ENCODE measurements at regions not wholly inside any gene's neighbourhood (a gene's known extent, or its start where the extent isn't known, plus 50 kb on each side); places are given as distances from the start of the nearest gene placed in this dataset.

DNA sequence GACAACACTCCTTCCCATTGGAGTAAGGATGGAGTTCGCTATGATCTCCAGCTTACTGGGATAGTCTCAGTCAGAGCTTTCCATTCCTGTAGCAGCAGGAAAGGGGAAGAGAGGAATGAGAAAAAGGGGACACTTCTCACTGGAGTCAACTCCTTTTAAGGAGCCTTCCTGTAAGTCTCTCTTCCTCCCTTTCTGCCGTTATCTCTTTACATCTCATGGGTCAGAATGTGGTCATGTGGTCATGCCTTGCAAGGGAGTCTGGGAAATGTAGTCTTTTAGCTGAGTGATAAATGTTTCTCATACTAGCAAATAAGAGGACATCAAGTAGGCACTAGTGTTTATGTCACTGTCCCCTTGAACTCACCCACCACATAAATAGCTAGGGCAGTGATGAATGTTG lies 227.3 kb downstream of the HAPSTR1 start:
- H3K36me3 ChIP-seq: no peaks in the 10 kb centered on the region
- TF ChIP-seq, protein P1, sequence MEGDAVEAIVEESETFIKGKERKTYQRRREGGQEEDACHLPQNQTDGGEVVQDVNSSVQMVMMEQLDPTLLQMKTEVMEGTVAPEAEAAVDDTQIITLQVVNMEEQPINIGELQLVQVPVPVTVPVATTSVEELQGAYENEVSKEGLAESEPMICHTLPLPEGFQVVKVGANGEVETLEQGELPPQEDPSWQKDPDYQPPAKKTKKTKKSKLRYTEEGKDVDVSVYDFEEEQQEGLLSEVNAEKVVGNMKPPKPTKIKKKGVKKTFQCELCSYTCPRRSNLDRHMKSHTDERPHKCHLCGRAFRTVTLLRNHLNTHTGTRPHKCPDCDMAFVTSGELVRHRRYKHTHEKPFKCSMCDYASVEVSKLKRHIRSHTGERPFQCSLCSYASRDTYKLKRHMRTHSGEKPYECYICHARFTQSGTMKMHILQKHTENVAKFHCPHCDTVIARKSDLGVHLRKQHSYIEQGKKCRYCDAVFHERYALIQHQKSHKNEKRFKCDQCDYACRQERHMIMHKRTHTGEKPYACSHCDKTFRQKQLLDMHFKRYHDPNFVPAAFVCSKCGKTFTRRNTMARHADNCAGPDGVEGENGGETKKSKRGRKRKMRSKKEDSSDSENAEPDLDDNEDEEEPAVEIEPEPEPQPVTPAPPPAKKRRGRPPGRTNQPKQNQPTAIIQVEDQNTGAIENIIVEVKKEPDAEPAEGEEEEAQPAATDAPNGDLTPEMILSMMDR (IDR thresholded peaks at IDR 0.05): no peak
- H3K4me1 ChIP-seq: no peaks in the 10 kb centered on the region
- no peaks in the 10 kb centered on the region for H3K27me3 ChIP-seq
- no peak overlapping the region for H3K4me3 ChIP-seq
- H3K9me3 ChIP-seq: peaks cover 7% of the 10 kb centered on the region
- intact Hi-C loops (cut with DNase I): no loop called here
- no peak overlapping the region for H3K27ac ChIP-seq
- ATAC-seq: no peak
- no peak for DNase-seq

DNA sequence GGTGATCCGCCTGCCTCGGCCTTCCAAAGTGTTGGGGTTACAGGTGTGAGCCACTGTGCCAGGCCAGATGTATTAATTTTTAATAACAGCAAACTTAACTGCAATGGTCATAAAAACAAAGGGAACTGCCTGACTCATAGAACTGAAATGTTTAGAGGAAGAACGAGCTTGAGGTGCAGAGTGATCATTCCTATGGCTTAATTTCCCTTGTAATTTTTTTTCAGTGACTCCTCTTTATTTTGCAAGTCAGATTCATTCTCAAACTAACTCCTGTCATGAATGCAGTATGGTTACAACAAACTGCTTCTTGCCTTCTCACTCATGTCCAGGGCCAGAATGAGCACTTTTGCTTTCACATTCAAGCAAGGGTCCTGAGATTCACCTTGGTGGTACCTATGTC lies 231.3 kb downstream of the HAPSTR1 start:
- H3K27ac ChIP-seq: no peak overlapping the region
- H3K36me3 ChIP-seq: no peaks in the 10 kb centered on the region
- ATAC-seq: no peak
- no peaks in the 10 kb centered on the region for H3K27me3 ChIP-seq
- no peak for DNase-seq
- H3K4me1 ChIP-seq: no peaks in the 10 kb centered on the region
- intact Hi-C loops (cut with DNase I): no loop called here
- no peaks in the 10 kb centered on the region for H3K9me3 ChIP-seq
- H3K4me3 ChIP-seq: no peak overlapping the region
- TF ChIP-seq, protein P1 (IDR thresholded peaks at IDR 0.05): no peak

DNA sequence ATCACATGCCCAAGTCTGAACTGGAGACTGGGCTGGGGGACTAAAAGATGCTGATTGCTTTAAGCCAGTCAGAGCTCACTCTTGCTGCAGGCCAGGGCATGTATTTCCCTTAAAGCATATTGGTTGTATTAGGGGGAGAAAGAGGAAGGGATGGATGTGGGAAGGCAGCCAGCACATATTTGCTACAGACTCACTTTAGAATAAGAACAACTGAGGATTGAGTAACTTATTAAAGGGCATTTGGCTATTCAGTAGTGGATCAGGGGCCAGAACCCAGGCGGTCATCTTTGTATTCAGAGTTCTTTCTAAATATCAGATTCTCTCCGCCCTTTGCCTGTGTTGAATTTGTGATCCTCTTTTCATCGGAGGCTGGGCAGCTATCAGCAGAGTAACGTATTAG lies 231.7 kb downstream of the HAPSTR1 start:
- Histone ChIP-seq H3K27ac (no peak overlapping the region), H3K4me1 (no peaks in the 10 kb centered on the region), H3K9me3 (no peaks in the 10 kb centered on the region), H3K36me3 (no peaks in the 10 kb centered on the region), H3K4me3 (no peak overlapping the region), H3K27me3 (no peaks in the 10 kb centered on the region)
- intact Hi-C loops (cut with DNase I): no loop called here
- TF ChIP-seq, protein P1 (IDR thresholded peaks at IDR 0.05): no peak
- no peak for DNase-seq
- ATAC-seq: no peak

DNA sequence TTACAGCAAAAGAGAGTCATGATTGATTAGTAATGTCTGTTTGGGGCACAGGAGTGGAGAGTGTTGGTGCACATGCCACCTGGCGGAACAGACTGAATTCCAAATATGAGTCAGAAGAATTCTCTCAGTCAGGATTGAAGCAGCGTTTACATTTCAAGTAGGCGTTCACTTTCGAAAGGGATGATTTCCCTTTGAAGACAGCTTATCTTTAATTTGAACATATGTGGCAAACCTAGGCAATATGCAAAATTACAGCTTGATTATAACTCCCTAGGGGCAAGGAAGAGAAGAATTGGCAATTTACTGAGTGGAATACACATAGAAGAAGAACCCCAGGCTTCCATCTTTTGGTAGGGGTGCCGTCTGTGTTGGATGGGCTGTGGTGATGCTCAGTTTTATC lies 235.8 kb downstream of the HAPSTR1 start:
- Histone ChIP-seq H3K9me3 (no peaks in the 10 kb centered on the region), H3K27ac (no peak overlapping the region), H3K27me3 (no peaks in the 10 kb centered on the region), H3K4me3 (no peak overlapping the region), H3K36me3 (no peaks in the 10 kb centered on the region), H3K4me1 (no peaks in the 10 kb centered on the region)
- TF ChIP-seq, protein P1 (IDR thresholded peaks at IDR 0.05): no peak
- ATAC-seq (no peak), DNase-seq (no peak)
- intact Hi-C loops (cut with DNase I): no loop called here

DNA sequence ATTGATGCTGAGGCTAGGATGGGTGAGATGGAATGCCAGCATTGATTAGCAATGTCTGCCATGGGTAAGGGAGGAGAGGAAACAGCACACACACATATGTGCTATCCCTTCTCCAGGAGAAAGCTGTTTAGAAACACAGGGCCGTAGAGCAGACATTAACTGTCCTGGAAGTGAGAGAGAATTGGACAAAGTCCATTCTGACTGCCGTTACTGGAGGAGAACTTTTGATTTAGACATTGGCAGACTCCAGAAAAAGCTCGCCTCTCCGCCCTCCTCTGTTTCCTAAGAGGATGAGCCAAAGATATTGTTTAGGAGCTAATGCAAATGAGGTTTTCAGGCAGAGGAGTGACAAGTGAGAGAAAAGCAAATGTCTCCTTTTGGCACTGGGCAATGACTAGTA lies 237.0 kb downstream of the HAPSTR1 start:
- H3K27ac ChIP-seq: no peak overlapping the region
- intact Hi-C loops (cut with DNase I): no loop called here
- no peak for ATAC-seq
- no peaks in the 10 kb centered on the region for H3K4me1 ChIP-seq
- H3K36me3 ChIP-seq: no peaks in the 10 kb centered on the region
- no peak for DNase-seq
- H3K27me3 ChIP-seq: no peaks in the 10 kb centered on the region
- TF ChIP-seq, protein P1 (IDR thresholded peaks at IDR 0.05): no peak
- no peaks in the 10 kb centered on the region for H3K9me3 ChIP-seq
- H3K4me3 ChIP-seq: no peak overlapping the region

DNA sequence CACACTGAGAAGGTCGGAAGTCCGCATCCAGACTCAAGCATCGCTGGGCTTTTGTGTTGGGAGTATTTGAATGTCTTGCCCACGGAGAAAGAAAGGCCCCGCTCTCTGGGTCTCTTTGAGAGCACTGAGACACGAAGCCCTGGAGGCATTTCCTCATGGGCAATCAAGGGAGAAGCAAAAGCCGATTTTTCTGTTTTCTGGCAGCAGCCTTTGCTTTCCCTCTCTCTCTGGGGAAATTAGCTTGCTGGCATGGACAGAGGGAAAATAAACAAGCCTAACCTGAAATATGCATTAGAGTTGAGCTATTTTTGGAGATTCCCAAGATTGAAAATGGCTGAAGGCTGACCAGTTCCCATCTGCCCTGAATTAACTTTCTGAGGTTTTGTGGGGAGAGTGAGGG lies 238.7 kb downstream of the HAPSTR1 start:
- ATAC-seq (no peak), DNase-seq (no peak)
- no peaks in the 10 kb centered on the region for H3K27me3 ChIP-seq
- no peaks in the 10 kb centered on the region for H3K36me3 ChIP-seq
- intact Hi-C loops (cut with DNase I): no loop called here
- no peaks in the 10 kb centered on the region for H3K4me1 ChIP-seq
- H3K27ac ChIP-seq: no peak overlapping the region
- H3K9me3 ChIP-seq: no peaks in the 10 kb centered on the region
- TF ChIP-seq, protein P1 (IDR thresholded peaks at IDR 0.05): no peak
- no peak overlapping the region for H3K4me3 ChIP-seq
